HG03432 (cell line): ENCODE measurements at regions not wholly inside any gene's neighbourhood (a gene's known extent, or its start where the extent isn't known, plus 50 kb on each side); places are given as distances from the start of the nearest gene placed in this dataset.

Source experiments
- ATAC-seq: cut with Tn5 transposase; IDR thresholded peaks from one replicate; pipeline ENCODE4 v1.9.1; 2021; ENCODE audit warnings: mild to moderate bottlenecking, moderate library complexity; ENCODE audit not compliant: unreplicated experiment

GRCh38 chr6:168384045-168385036 is 56.6 kb upstream of the SMOC2 start:
- no peak for ATAC-seq

GRCh38 chr6:168385037-168385759 is 55.8 kb upstream of the SMOC2 start:
- no peak for ATAC-seq

GRCh38 chr6:168385858-168386735 is 54.9 kb upstream of the SMOC2 start:
- ATAC-seq: no peak

GRCh38 chr6:168386973-168387372 is 54.0 kb upstream of the SMOC2 start:
- ATAC-seq: no peak

- no peak for ATAC-seq
These were observed 53.6 kb upstream of the SMOC2 start for GRCh38 chr6:168387426-168387825.

GRCh38 chr6:168387911-168388310 is 53.1 kb upstream of the SMOC2 start:
- no peak for ATAC-seq

GRCh38 chr6:168388641-168389633 is 52.0 kb upstream of the SMOC2 start:
- no peak for ATAC-seq

- ATAC-seq: no peak
These were observed 50.1 kb upstream of the SMOC2 start for GRCh38 chr6:168390749-168391420.
